CD4-positive, alpha-beta T cell (primary cell): ENCODE measurements at regions not wholly inside any gene's neighbourhood (a gene's known extent, or its start where the extent isn't known, plus 50 kb on each side); places are given as distances from the start of the nearest gene placed in this dataset.

Source experiments
- ATAC-seq: fragments of 200-7000 bp; cut with Tn5 transposase; one replicate; pipeline ENCODE4 v1.10.0; 2022; ENCODE audit warnings: mild to moderate bottlenecking; ENCODE audit not compliant: poor library complexity
- CTCF ChIA-PET: fragments of 350-600 bp; sonication (Branson Sonifier 250); formaldehyde crosslinking; loops from one replicate; lab custom pipeline; 2021; ENCODE audit warnings: antibody characterized with exemption, inconsistent platforms; lab: Charles Lee
- POLR2A ChIA-PET: fragments of 350-600 bp; sonication (Branson Sonifier 250); formaldehyde crosslinking; loops from one replicate; lab custom pipeline; 2021; ENCODE audit warnings: antibody characterized with exemption, inconsistent platforms; lab: Charles Lee
- DNase-seq, 14 experiments: peaks; one replicate each; pipeline ENCODE4 v3.0.0-alpha.2; 2013 to 2020; ENCODE audit warnings: mixed read lengths in 2 of 14
- H3K27ac ChIP-seq, 2 donors: one replicate each; pipeline versions ENCODE4 v1.5.1 to v1.7.0; 2013; ENCODE audit warnings: low read length in 2 of 2, low read depth in 1 of 2, mild to moderate bottlenecking in 1 of 2
- H3K27me3 ChIP-seq, 2 experiments: 1 replicate in 1 of 2; 2 replicates in 1 of 2; pipeline versions ENCODE4 v1.6.1 to v1.7.0; 2013; ENCODE audit warnings: low read length in 2 of 2, control low read depth in 1 of 2, mild to moderate bottlenecking in 1 of 2, moderate library complexity in 1 of 2; ENCODE audit not compliant: insufficient read depth in 2 of 2, control insufficient read depth in 1 of 2
- H3K36me3 ChIP-seq: one replicate; pipeline ENCODE4 v1.6.1; 2013; ENCODE audit warnings: low read length, control low read depth; ENCODE audit not compliant: insufficient read depth
- H3K4me1 ChIP-seq: one replicate; pipeline ENCODE4 v1.6.1; 2013; ENCODE audit warnings: low read length, control low read depth; ENCODE audit not compliant: insufficient read depth
- H3K4me3 ChIP-seq: one replicate; pipeline ENCODE4 v1.5.1; 2013; ENCODE audit warnings: mild to moderate bottlenecking, low read length, moderate library complexity
- H3K9me3 ChIP-seq, 2 experiments: 1 replicate in 1 of 2; 2 replicates in 1 of 2; pipeline versions ENCODE4 v1.6.1 to v1.7.0; 2013; ENCODE audit warnings: low read length in 2 of 2, mild to moderate bottlenecking in 2 of 2, control low read depth in 1 of 2, moderate library complexity in 1 of 2; ENCODE audit not compliant: control insufficient read depth in 1 of 2, insufficient read depth in 1 of 2
- H3K27ac Mint-ChIP-seq: one replicate; pipeline ENCODE4 v1.8.0; 2020; ENCODE audit warnings: mixed read lengths
- H3K27me3 Mint-ChIP-seq: one replicate; pipeline ENCODE4 v1.8.0; 2021; ENCODE audit warnings: mixed read lengths
- H3K36me3 Mint-ChIP-seq: one replicate; pipeline ENCODE4 v1.8.0; 2021; ENCODE audit warnings: low read depth, mixed read lengths
- H3K4me1 Mint-ChIP-seq: one replicate; pipeline ENCODE4 v1.8.0; 2021; ENCODE audit warnings: low read depth, mixed read lengths
- H3K4me3 Mint-ChIP-seq: one replicate; pipeline ENCODE4 v1.8.0; 2020; ENCODE audit warnings: mild to moderate bottlenecking, mixed read lengths
- H3K9me3 Mint-ChIP-seq: one replicate; pipeline ENCODE4 v1.8.0; 2020; ENCODE audit warnings: mixed read lengths
- intact Hi-C, 2 experiments: fragments of 100-400 bp; cut with DNase I in 1 of 2; cut with micrococcal nuclease in 1 of 2; formaldehyde crosslinking; loops; one replicate each; pipeline versions ENCODE4 v1.15.1 to v1.9.0; 2023 to 2025; cut with DNase I, micrococcal nuclease
- TF ChIP-seq, protein P1 (sequence below): fragments of 200-600 bp; IDR thresholded peaks from one replicate; pipeline ENCODE4 v1.8.0; 2022; ENCODE audit warnings: antibody characterized with exemption, mild to moderate bottlenecking

DNA sequence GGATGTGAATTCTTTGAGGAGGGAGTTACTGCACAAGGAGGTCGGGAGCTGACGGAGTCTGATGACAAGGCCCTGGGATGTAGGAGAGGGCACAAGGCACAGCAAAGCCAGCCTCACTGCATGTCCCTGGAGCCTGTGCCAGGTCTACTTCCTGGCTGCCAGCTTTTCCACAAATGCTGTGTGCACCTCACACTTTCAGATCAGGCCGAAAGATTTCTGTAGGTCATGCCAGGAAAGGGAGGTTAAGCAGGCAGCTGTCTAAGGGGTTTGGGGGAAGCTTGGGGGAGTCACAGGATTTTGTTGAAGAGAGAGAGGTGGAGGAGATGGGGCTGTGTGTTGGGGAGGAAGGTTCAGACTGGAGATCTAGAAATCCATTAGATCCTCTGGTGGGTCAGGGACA lies 792.5 kb downstream of the KCNJ18 start:
- TF ChIP-seq, protein P1, sequence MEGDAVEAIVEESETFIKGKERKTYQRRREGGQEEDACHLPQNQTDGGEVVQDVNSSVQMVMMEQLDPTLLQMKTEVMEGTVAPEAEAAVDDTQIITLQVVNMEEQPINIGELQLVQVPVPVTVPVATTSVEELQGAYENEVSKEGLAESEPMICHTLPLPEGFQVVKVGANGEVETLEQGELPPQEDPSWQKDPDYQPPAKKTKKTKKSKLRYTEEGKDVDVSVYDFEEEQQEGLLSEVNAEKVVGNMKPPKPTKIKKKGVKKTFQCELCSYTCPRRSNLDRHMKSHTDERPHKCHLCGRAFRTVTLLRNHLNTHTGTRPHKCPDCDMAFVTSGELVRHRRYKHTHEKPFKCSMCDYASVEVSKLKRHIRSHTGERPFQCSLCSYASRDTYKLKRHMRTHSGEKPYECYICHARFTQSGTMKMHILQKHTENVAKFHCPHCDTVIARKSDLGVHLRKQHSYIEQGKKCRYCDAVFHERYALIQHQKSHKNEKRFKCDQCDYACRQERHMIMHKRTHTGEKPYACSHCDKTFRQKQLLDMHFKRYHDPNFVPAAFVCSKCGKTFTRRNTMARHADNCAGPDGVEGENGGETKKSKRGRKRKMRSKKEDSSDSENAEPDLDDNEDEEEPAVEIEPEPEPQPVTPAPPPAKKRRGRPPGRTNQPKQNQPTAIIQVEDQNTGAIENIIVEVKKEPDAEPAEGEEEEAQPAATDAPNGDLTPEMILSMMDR: no peak
- intact Hi-C loops: no loop called here
- DNase-seq (no peak), ATAC-seq (no peak)
- Histone ChIP-seq H3K4me3 (no peak overlapping the region), H3K27ac (no peak overlapping the region), H3K36me3 (no peaks in the 10 kb centered on the region), H3K9me3 (peaks cover 18 to 35% of the 10 kb centered on the region in 2 experiments), H3K27me3 (no peaks in the 10 kb centered on the region), H3K4me1 (no peaks in the 10 kb centered on the region)
- POLR2A ChIA-PET: no interaction called here
- Mint-ChIP-seq H3K27ac (no peak overlapping the region), H3K4me1 (no peaks in the 10 kb centered on the region), H3K9me3 (peaks cover 10% of the 10 kb centered on the region), H3K4me3 (no peak overlapping the region), H3K27me3 (no peaks in the 10 kb centered on the region), H3K36me3 (no peaks in the 10 kb centered on the region)
- CTCF ChIA-PET: no interaction called here

- Mint-ChIP-seq H3K27ac (no peak overlapping the region), H3K27me3 (no peaks in the 10 kb centered on the region), H3K4me3 (no peak overlapping the region), H3K4me1 (no peaks in the 10 kb centered on the region), H3K36me3 (no peaks in the 10 kb centered on the region), H3K9me3 (peaks cover 5% of the 10 kb centered on the region)
- H3K4me1 ChIP-seq: no peaks in the 10 kb centered on the region
- no peak overlapping the region for H3K27ac ChIP-seq
- ATAC-seq: no peak
- no peak overlapping the region for H3K4me3 ChIP-seq
- H3K36me3 ChIP-seq: no peaks in the 10 kb centered on the region
- no peaks in the 10 kb centered on the region for H3K27me3 ChIP-seq
- POLR2A ChIA-PET: no interaction called here
- DNase-seq: no peak
- peaks cover 24 to 36% of the 10 kb centered on the region in 2 experiments for H3K9me3 ChIP-seq
- intact Hi-C loops: no loop called here
- TF ChIP-seq, protein P1: no peak
- CTCF ChIA-PET: no interaction called here
Measured at GRCh38 chr17:22490399-22490798, 798.1 kb downstream of the KCNJ18 start.

DNA sequence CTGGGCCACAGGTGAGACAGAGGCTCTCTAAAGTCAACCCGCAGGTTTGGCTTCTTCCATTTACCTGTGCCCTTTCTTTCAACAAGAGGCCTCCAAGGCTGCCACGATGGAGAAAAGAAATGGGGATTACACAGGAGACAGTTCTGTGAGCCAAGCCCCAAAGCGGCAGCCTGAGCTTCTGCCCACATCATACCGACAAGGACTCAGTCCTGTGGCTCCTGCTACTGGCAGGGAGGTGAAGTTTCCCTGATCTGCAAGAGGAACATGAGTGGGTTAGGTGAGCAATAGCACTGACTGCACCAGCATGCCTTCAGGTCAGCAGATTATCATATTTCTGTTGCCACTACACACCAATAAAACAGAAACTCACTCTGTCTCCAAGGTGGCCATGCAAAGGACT lies 800.0 kb downstream of the KCNJ18 start:
- ATAC-seq (no peak), DNase-seq (no peak)
- H3K27me3 Mint-ChIP-seq: no peaks in the 10 kb centered on the region
- Histone ChIP-seq H3K27ac (no peak overlapping the region), H3K27me3 (no peaks in the 10 kb centered on the region), H3K4me1 (no peaks in the 10 kb centered on the region), H3K9me3 (peaks cover 11 to 19% of the 10 kb centered on the region in 2 experiments), H3K4me3 (no peak overlapping the region), H3K36me3 (no peaks in the 10 kb centered on the region)
- intact Hi-C loops: no loop called here
- POLR2A ChIA-PET: interaction anchor here (1.0 kb wide), 1 partner anchor 10 kb away, joined by 3 read pairs; no protein-coding TSS in a partner anchor
- no peaks in the 10 kb centered on the region for H3K36me3 Mint-ChIP-seq
- H3K27ac Mint-ChIP-seq: no peak overlapping the region
- TF ChIP-seq, protein P1: no peak
- no peaks in the 10 kb centered on the region for H3K4me1 Mint-ChIP-seq
- peaks cover 4% of the 10 kb centered on the region for H3K9me3 Mint-ChIP-seq
- H3K4me3 Mint-ChIP-seq: no peak overlapping the region
- CTCF ChIA-PET: no interaction called here
